ENCODE measurements at regions not wholly inside any gene's neighbourhood (a gene's known extent, or its start where the extent isn't known, plus 50 kb on each side); places are given as distances from the start of the nearest gene placed in this dataset.
A peak's percentile ranks its signal among the peaks of the same experiment; 100 is the strongest.
"Not testable (repeated sequence)": the region's sequence is repeated elsewhere in the genome, so short reads cannot be mapped to it uniquely, and the experiment has no call there.

DNA sequence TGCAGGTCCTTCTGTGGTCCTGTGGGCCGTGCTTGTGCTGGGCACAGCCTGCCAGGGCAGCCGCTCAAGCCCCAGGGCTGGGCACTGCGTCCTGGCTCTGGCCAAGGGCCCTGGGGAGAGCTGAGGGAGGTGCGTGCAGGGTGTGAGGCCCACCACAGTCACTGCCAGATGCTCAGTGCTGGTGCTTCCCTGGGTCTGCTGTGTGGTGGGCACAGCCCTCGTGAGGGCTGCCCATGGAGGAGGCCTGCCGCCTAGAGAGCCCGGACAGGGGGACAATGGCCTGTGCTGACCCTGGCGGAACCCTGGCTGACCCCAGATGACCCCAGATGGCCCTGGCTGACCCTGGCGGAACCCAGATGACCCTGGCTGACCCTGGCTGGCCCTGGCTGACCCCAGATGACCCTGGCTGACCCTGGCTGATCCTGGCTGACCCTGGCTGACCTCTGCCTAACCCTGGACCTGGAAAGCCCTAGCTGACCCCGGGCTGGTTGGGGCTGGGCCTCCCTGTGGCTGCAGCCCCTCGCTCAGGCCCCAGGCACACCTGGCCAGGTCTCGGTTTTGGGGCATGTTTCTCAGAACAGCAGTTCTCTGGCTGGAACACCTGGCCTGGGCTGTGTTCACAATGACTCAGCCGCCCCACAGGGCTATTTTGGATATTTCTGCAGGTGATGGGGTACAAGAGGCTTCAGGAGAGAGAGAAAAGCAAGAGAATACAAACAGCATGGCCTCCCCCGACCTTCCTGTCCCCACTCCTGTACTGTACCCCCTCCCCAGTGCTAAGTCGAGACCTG is 55.4 kb downstream of the TMEM121 start:
- CTCF ChIA-PET: no interaction called here
- POLR2A ChIA-PET: interaction anchor here (0.8 to 1.2 kb wide), 2 partner anchors 64 to 119 kb away, joined by 3 to 6 read pairs; no protein-coding TSS in a partner anchor
- Histone ChIP-seq H3K27me3 (replicated peaks in 1 of 4; ENCODE audit: control extremely low read depth in 1 of 4, control insufficient read depth in 3 of 4, insufficient read depth in 4 of 4, low read length in 3 of 4) (no peaks in the 10 kb centered on the region), H3K27ac (ENCODE audit: low read length in 2 of 2) (peak overlapping the region; percentile 75), H3K9me3 (ENCODE audit: control extremely low read depth in 1 of 3, control insufficient read depth in 2 of 3, insufficient read depth in 1 of 3, low read length in 2 of 3) (peaks cover 0 to 6% (median 0%) of the 10 kb centered on the region in 3 donors), H3K9ac (ENCODE audit: low read length) (peak overlapping the region; percentile 3), H4K20me1 (ENCODE audit: control insufficient read depth, insufficient read depth, low read length, poor library complexity, severe bottlenecking) (no peaks in the 10 kb centered on the region), H3K79me2 (ENCODE audit: control insufficient read depth, insufficient read depth, low read length) (peaks cover 30% of the 10 kb centered on the region), H3K4me3 (ENCODE audit: control extremely low read depth in 1 of 5, extremely low read depth in 1 of 5, insufficient read depth in 1 of 5, low read depth in 2 of 5, low read length in 4 of 5) (no peak overlapping the region), H2AFZ (ENCODE audit: insufficient read depth, low read depth, low read length, poor library complexity, severe bottlenecking) (no peak overlapping the region), H3K36me3 (replicated peaks in 1 of 2; ENCODE audit: control extremely low read depth in 1 of 2, control insufficient read depth in 1 of 2, extremely low read depth in 1 of 2, insufficient read depth in 2 of 2, low read length in 1 of 2) (peaks cover 0 to 3% of the 10 kb centered on the region in 2 experiments), H3K4me2 (replicated peaks; ENCODE audit: low read depth, low read length, poor library complexity, severe bottlenecking) (peak overlapping the region; percentile 44), H3K4me1 (ENCODE audit: control insufficient read depth in 2 of 2, insufficient read depth in 2 of 2, low read length in 2 of 2) (peaks cover 52 to 76% of the 10 kb centered on the region in 2 donors)
- Mint-ChIP-seq H3K27ac (peak overlapping the region; percentile 99), H3K9me3 (ENCODE audit: insufficient read depth) (no peaks in the 10 kb centered on the region), H3K27me3 (no peaks in the 10 kb centered on the region), H3K4me1 (peaks cover 54% of the 10 kb centered on the region), H3K4me3 (peak overlapping the region; percentile 71)
- WGBS (ENCODE audit: insufficient coverage): 52% methylated on average over 11 of the region's 15 CpGs
- DNase-seq: peak; percentile 63
- TF ChIP-seq EZH2 (IDR thresholded peaks at IDR 0.05; ENCODE audit: borderline replicate concordance, insufficient read depth, low read depth, low read length, poor library complexity, severe bottlenecking): no peak
- TF ChIP-seq, protein P1, sequence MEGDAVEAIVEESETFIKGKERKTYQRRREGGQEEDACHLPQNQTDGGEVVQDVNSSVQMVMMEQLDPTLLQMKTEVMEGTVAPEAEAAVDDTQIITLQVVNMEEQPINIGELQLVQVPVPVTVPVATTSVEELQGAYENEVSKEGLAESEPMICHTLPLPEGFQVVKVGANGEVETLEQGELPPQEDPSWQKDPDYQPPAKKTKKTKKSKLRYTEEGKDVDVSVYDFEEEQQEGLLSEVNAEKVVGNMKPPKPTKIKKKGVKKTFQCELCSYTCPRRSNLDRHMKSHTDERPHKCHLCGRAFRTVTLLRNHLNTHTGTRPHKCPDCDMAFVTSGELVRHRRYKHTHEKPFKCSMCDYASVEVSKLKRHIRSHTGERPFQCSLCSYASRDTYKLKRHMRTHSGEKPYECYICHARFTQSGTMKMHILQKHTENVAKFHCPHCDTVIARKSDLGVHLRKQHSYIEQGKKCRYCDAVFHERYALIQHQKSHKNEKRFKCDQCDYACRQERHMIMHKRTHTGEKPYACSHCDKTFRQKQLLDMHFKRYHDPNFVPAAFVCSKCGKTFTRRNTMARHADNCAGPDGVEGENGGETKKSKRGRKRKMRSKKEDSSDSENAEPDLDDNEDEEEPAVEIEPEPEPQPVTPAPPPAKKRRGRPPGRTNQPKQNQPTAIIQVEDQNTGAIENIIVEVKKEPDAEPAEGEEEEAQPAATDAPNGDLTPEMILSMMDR (IDR thresholded peaks at IDR 0.05): no peak
- intact Hi-C loops (cut with micrococcal nuclease): loop anchor here (2.0 kb wide), 1 partner anchor 119 kb away; no protein-coding TSS in a partner anchor
- ATAC-seq (ENCODE audit: low read depth): no peak

DNA sequence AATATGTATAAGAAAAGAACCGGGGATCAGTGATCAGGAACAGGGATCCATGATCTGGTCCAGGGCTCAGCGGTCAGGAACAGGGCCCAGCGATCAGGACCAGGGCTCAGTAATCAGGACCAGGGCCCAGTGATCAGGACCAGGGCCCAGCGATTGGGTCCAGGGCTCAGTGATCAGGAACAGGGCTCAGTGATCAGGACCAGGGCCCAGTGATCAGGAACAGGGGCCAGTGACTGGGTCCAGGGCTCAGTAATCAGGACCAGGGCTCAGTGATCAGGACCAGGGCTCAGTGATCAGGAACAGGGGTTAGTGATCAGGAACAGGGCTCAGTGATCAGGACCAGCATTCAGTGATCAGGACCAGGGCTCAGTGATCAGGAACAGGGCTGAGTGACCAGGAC is 56.3 kb downstream of the TMEM121 start:
- peaks cover 0 to 3% of the 10 kb centered on the region in 2 experiments for H3K36me3 ChIP-seq (replicated peaks in 1 of 2; ENCODE audit: control extremely low read depth in 1 of 2, control insufficient read depth in 1 of 2, extremely low read depth in 1 of 2, insufficient read depth in 2 of 2, low read length in 1 of 2)
- peaks cover 49% of the 10 kb centered on the region for H3K4me1 Mint-ChIP-seq
- DNase-seq (peak; percentile 61), ATAC-seq (ENCODE audit: low read depth) (no peak)
- peak overlapping the region in 1 of 5 experiments; percentile 5 for H3K4me3 ChIP-seq (ENCODE audit: control extremely low read depth in 1 of 5, extremely low read depth in 1 of 5, insufficient read depth in 1 of 5, low read depth in 2 of 5, low read length in 4 of 5)
- H3K9ac ChIP-seq (ENCODE audit: low read length): peak overlapping the region; percentile 0
- intact Hi-C loops (cut with micrococcal nuclease): loop anchor here (2.0 kb wide), 1 partner anchor 118 kb away; no protein-coding TSS in a partner anchor
- peaks cover 21% of the 10 kb centered on the region for H3K79me2 ChIP-seq (ENCODE audit: control insufficient read depth, insufficient read depth, low read length)
- peak overlapping the region; percentile 20 for H3K4me2 ChIP-seq (replicated peaks; ENCODE audit: low read depth, low read length, poor library complexity, severe bottlenecking)
- TF ChIP-seq, protein P1 (IDR thresholded peaks at IDR 0.05): no peak
- TF ChIP-seq EZH2 (IDR thresholded peaks at IDR 0.05; ENCODE audit: borderline replicate concordance, insufficient read depth, low read depth, low read length, poor library complexity, severe bottlenecking): no peak
- 51% methylated on average over 4 of the region's 4 CpGs for WGBS (ENCODE audit: insufficient coverage)
- ChIA-PET POLR2A (interaction anchor here (0.8 kb wide), 1 partner anchor 118 kb away, joined by 6 read pairs; no protein-coding TSS in a partner anchor), CTCF (no interaction called here)
- H3K27ac ChIP-seq (ENCODE audit: low read length in 2 of 2): peak overlapping the region; percentile 75
- H3K27ac Mint-ChIP-seq: peak overlapping the region; percentile 99
- H2AFZ ChIP-seq (ENCODE audit: insufficient read depth, low read depth, low read length, poor library complexity, severe bottlenecking): no peak overlapping the region
- H3K4me3 Mint-ChIP-seq: peak overlapping the region; percentile 71
- peaks cover 43 to 75% of the 10 kb centered on the region in 2 donors for H3K4me1 ChIP-seq (ENCODE audit: control insufficient read depth in 2 of 2, insufficient read depth in 2 of 2, low read length in 2 of 2)
- no peaks in the 10 kb centered on the region for H4K20me1 ChIP-seq (ENCODE audit: control insufficient read depth, insufficient read depth, low read length, poor library complexity, severe bottlenecking)
- H3K27me3 ChIP-seq (replicated peaks in 1 of 4; ENCODE audit: control extremely low read depth in 1 of 4, control insufficient read depth in 3 of 4, insufficient read depth in 4 of 4, low read length in 3 of 4): no peaks in the 10 kb centered on the region
- H3K9me3 ChIP-seq (ENCODE audit: control extremely low read depth in 1 of 3, control insufficient read depth in 2 of 3, insufficient read depth in 1 of 3, low read length in 2 of 3): peaks cover 0 to 6% (median 0%) of the 10 kb centered on the region in 3 donors
- no peaks in the 10 kb centered on the region for H3K9me3 Mint-ChIP-seq (ENCODE audit: insufficient read depth)
- H3K27me3 Mint-ChIP-seq: no peaks in the 10 kb centered on the region

DNA sequence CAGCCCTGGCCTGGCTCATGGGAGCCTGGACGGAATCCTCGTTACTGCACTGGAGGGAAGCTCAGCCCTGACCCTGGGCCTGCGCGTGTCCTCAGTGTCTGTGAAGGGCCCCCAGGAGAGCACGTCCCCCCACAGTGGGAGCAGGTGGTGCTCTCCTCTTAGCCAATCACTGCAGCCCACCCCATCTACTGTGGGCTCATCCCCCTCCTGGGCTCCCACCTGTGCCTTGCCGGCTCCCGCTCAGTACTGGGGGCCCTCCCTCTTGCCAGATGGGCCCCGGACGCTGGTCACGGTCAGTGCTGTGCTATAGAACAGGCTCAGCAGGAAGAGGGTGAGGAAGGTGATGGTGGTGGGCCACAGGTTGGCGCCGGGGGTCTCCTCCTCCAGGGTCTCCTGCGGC is 57.5 kb downstream of the TMEM121 start:
- H3K36me3 ChIP-seq (replicated peaks in 1 of 2; ENCODE audit: control extremely low read depth in 1 of 2, control insufficient read depth in 1 of 2, extremely low read depth in 1 of 2, insufficient read depth in 2 of 2, low read length in 1 of 2); H3K27me3 ChIP-seq (replicated peaks in 1 of 4; ENCODE audit: control extremely low read depth in 1 of 4, control insufficient read depth in 3 of 4, insufficient read depth in 4 of 4, low read length in 3 of 4); H3K4me3 ChIP-seq (ENCODE audit: control extremely low read depth in 1 of 5, extremely low read depth in 1 of 5, insufficient read depth in 1 of 5, low read depth in 2 of 5, low read length in 4 of 5); ATAC-seq (ENCODE audit: low read depth); H3K4me2 ChIP-seq (replicated peaks; ENCODE audit: low read depth, low read length, poor library complexity, severe bottlenecking); POLR2A ChIA-PET; H3K9me3 Mint-ChIP-seq (ENCODE audit: insufficient read depth); DNase-seq; H3K9ac ChIP-seq (ENCODE audit: low read length); H3K27me3 Mint-ChIP-seq; H2AFZ ChIP-seq (ENCODE audit: insufficient read depth, low read depth, low read length, poor library complexity, severe bottlenecking); H3K4me3 Mint-ChIP-seq; H3K9me3 ChIP-seq (ENCODE audit: control extremely low read depth in 1 of 3, control insufficient read depth in 2 of 3, insufficient read depth in 1 of 3, low read length in 2 of 3); H4K20me1 ChIP-seq (ENCODE audit: control insufficient read depth, insufficient read depth, low read length, poor library complexity, severe bottlenecking); CTCF ChIA-PET: not testable (repeated sequence)
- peak overlapping the region in 1 of 2 donors; percentile 36 for H3K27ac ChIP-seq (ENCODE audit: low read length in 2 of 2)
- peaks cover 39 to 79% of the 10 kb centered on the region in 2 donors for H3K4me1 ChIP-seq (ENCODE audit: control insufficient read depth in 2 of 2, insufficient read depth in 2 of 2, low read length in 2 of 2)
- WGBS (ENCODE audit: insufficient coverage): no CpG with 5 or more reads among the region's 13 CpGs
- intact Hi-C loops (cut with micrococcal nuclease): loop anchor here (2.0 kb wide), 1 partner anchor 117 kb away; no protein-coding TSS in a partner anchor
- H3K79me2 ChIP-seq (ENCODE audit: control insufficient read depth, insufficient read depth, low read length): peaks cover 14% of the 10 kb centered on the region
- peak overlapping the region; percentile 73 for H3K27ac Mint-ChIP-seq
- H3K4me1 Mint-ChIP-seq: peaks cover 49% of the 10 kb centered on the region
